AG09309 (cell line): ENCODE measurements at regions not wholly inside any gene's neighbourhood (a gene's known extent, or its start where the extent isn't known, plus 50 kb on each side); places are given as distances from the start of the nearest gene placed in this dataset.
A peak's percentile ranks its signal among the peaks of the same experiment; 100 is the strongest.

Source experiments
- DNase-seq: peaks from one replicate; pipeline ENCODE4 v3.0.0-alpha.2; 2010; ENCODE audit warnings: low read depth
- H3K4me3 ChIP-seq: 2 replicates; pipeline ENCODE4 v1.5.1; 2011; ENCODE audit warnings: mild to moderate bottlenecking, low read depth, low read length, moderate library complexity; ENCODE audit not compliant: control insufficient read depth
- TF ChIP-seq, protein P1 (sequence below): IDR thresholded peaks from 2 replicates; pipeline ENCODE4 v1.5.1; 2011; ENCODE audit warnings: mild to moderate bottlenecking, low read depth, low read length, inconsistent platforms; ENCODE audit not compliant: insufficient read depth, control insufficient read depth; ENCODE audit errors: missing control alignments

DNA sequence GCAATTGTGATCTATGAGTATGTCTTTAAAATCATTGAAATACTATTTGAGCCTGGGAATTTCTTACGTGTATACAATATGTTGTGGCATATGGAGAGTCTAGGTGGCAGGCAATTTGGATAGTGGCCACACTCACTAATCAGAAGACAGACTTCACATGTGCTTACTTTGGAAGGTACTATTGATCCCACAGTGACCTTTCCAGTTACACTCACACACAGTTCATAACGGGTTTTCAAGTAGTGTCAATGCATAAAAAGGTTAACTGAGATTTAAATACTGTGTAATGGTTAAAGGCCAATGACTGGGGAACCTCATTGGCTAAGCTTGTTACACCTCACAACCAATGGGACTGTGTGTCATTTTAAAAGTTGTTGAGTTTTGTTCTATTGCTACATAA lies 783.2 kb downstream of the RPA4 start:
- no peak overlapping the region for H3K4me3 ChIP-seq
- DNase-seq, result no peak
- TF ChIP-seq, protein P1, sequence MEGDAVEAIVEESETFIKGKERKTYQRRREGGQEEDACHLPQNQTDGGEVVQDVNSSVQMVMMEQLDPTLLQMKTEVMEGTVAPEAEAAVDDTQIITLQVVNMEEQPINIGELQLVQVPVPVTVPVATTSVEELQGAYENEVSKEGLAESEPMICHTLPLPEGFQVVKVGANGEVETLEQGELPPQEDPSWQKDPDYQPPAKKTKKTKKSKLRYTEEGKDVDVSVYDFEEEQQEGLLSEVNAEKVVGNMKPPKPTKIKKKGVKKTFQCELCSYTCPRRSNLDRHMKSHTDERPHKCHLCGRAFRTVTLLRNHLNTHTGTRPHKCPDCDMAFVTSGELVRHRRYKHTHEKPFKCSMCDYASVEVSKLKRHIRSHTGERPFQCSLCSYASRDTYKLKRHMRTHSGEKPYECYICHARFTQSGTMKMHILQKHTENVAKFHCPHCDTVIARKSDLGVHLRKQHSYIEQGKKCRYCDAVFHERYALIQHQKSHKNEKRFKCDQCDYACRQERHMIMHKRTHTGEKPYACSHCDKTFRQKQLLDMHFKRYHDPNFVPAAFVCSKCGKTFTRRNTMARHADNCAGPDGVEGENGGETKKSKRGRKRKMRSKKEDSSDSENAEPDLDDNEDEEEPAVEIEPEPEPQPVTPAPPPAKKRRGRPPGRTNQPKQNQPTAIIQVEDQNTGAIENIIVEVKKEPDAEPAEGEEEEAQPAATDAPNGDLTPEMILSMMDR, result no peak

DNA sequence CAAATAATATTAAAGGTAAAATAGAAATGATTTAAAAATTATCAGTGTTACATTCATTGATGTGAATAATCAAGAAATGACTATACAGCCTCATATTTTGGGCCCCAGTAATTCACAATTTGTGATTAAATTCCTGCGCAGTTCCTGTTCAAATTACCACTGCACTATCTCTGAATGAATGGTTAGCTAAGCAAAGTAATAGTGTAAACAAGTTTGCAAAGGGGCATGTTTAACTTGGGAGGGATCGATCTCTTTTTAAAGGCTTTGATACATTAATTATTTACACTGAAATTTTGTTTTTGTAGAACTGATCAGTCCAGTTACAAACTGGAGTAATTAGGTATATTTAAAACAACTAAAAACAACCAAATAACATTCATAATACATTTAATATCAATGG lies 784.4 kb downstream of the RPA4 start:
- no peak overlapping the region for H3K4me3 ChIP-seq
- TF ChIP-seq, protein P1, result no peak

DNA sequence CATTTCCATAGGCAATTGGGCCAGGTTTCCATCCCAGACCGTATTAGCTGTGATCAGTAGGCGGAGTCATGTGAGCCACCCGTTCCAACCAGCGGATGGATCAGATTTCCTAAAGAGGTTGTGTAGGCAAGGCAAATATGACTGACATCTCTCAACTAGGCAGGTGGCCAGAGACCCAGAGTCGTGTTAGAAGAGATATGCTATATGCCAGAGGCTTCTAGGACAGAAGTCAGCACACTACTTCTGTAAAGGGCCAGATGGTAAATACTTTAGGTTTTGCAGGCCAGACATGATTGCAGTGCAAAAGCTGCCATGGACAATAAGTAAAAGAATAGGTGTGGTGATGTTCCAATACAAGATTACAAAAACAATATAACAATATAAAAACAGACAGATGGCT lies 788.4 kb downstream of the RPA4 start:
- no peak for DNase-seq
- no peak overlapping the region for H3K4me3 ChIP-seq
- TF ChIP-seq, protein P1, result no peak

More for the DNA sequence above, 784.4 kb downstream of the RPA4 start:
- no peak for DNase-seq

DNA sequence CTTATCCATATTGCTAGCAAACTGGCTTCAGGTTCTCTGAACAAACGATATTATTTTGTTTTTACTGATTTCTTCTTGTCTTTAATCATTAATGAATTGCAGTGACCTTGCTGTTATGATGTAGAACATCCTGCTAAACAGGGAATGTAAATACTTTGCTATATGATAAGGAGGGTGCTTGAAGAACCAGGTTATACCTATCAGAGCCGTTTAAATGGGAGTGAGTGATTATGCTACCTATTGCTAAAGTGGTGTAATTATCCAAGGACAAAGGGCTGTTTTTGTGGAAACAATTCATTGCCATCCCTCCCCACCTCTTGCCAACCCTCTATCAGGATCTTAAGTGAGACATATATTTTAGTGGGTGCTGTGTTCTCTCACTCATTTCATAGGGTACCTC lies 788.9 kb downstream of the RPA4 start:
- no peak overlapping the region for H3K4me3 ChIP-seq
- TF ChIP-seq, protein P1, result no peak
- DNase-seq, result no peak

DNA sequence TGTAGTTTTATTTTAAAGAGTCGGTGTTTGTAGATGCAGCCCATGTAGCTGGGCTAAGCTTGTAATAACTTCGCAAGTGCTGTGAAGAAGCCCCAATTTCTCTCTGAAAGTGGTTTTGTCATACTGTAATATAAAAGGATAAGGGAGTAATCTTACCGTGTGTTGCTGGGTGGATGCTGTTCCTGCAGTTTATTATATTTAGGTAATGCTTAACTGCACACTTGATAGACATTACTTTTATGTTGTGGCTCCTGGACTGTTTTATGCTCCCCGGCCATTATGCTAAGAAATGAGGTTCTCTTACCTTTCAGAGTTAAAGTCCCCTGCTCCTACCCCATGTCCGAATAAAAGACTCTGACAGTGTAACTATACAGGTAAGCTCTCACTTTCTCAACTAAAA lies 789.4 kb downstream of the RPA4 start:
- no peak for DNase-seq
- no peak overlapping the region for H3K4me3 ChIP-seq
- TF ChIP-seq, protein P1, result no peak

DNA sequence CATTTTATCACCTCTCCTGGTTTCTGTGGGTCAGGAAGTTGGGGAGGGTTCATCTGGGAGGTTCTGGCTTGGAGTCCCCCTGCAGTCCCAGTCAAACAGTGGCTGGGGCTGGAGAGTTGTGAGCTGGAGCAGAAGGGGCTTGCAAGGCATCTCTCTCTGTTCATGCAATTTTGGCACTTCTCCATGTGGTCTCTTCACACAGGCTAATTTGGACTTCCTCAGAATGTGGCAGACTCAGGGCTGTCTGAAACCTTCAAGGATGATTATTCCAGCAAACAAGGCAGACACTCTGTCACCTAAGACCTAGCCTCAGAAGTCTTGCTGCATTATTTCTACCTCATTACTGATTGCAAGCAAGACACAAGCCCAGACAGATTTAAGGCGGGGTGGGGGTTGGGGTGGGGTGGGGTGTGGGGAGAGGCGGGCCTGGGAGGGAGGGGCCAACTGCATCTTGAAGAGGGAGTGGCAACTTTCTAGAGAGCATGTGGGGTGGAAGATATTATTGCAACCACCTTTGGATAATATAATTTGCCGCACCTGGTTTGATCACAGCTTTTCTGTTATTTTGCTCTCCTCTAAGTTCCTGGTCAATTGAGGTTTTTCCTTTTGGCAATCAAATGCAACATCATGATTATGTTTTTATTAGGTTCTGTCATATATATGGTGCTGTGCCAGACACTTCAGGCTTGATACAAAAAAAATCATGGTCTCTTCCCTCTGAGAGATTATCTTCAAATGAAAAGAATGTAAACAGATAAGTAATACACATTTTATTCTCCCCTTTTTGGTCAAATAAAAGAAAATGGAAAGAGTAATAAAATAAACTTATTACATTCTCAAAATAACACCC lies 799.5 kb downstream of the RPA4 start:
- H3K4me3 ChIP-seq, result no peak overlapping the region
- TF ChIP-seq, protein P1, result no peak
- no peak for DNase-seq

DNA sequence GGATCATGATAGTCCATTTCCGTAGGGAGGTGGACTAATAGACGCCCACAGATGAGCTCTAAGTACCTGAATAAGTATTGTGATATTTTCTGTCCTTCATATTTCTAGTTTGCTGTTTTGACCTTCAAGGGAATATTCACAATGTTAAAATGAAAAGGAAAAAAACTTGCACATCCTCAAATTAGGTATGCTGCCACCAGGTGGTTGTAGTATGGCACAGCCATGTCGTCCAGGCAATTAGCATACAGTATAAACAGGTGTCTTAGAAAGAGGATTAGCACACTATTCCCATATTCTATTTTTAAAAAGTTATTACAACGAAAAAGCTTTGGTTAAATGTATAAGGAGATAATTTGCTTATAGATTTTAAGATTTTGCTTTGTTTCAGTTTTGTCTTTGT lies 802.0 kb downstream of the RPA4 start:
- TF ChIP-seq, protein P1, result peak; percentile 71
- no peak overlapping the region for H3K4me3 ChIP-seq
- peak; percentile 1 for DNase-seq
